Aorta (tissue), 5 donors: ENCODE measurements at regions not wholly inside any gene's neighbourhood (a gene's known extent, or its start where the extent isn't known, plus 50 kb on each side); places are given as distances from the start of the nearest gene placed in this dataset.
"Not testable (repeated sequence)": the region's sequence is repeated elsewhere in the genome, so short reads cannot be mapped to it uniquely, and the experiment has no call there.

Experiments used
- ATAC-seq: fragments of 200-7000 bp; cut with Tn5 transposase; one replicate; pipeline ENCODE4 v1.9.1; 2022; ENCODE audit warnings: moderate library complexity; ENCODE audit not compliant: low FRiP score
- DNase-seq, 2 donors: peaks; one replicate each; pipeline ENCODE4 v3.0.0-alpha.2; 2020
- H3K27ac ChIP-seq, 2 donors: one replicate each; pipeline ENCODE4 v1.5.1; 2013; ENCODE audit warnings: low read length in 2 of 2, mild to moderate bottlenecking in 2 of 2, moderate library complexity in 2 of 2, control low read depth in 1 of 2, inconsistent platforms in 1 of 2, low read depth in 1 of 2
- H3K27me3 ChIP-seq, 2 donors: one replicate each; pipeline ENCODE4 v1.6.1; 2013; ENCODE audit warnings: control low read depth in 1 of 2, low read length in 1 of 2, mild to moderate bottlenecking in 1 of 2, moderate library complexity in 1 of 2; ENCODE audit not compliant: insufficient read depth in 2 of 2, control insufficient read depth in 1 of 2
- H3K36me3 ChIP-seq, 2 donors: one replicate each; pipeline ENCODE4 v1.6.1; 2013; ENCODE audit warnings: control low read depth in 1 of 2, low read length in 1 of 2, mild to moderate bottlenecking in 1 of 2; ENCODE audit not compliant: insufficient read depth in 2 of 2, control insufficient read depth in 1 of 2
- H3K4me1 ChIP-seq, 2 donors: one replicate each; pipeline ENCODE4 v1.6.1; 2013; ENCODE audit warnings: low read length in 2 of 2, control low read depth in 1 of 2, mild to moderate bottlenecking in 1 of 2, moderate library complexity in 1 of 2; ENCODE audit not compliant: insufficient read depth in 2 of 2, control insufficient read depth in 1 of 2
- H3K4me3 ChIP-seq, 2 donors: one replicate each; pipeline ENCODE4 v1.5.1; 2013; ENCODE audit warnings: low read length in 2 of 2, control low read depth in 1 of 2, mild to moderate bottlenecking in 1 of 2
- H3K9me3 ChIP-seq: one replicate; pipeline ENCODE4 v1.6.1; 2013; ENCODE audit warnings: mild to moderate bottlenecking, low read length; ENCODE audit not compliant: control insufficient read depth
- WGBS, 2 donors: extraction: QIAGEN DNeasy Blood & Tissue Kit; methylation state at CpG; one replicate each; pipeline ENCODE4 v1.1.7; 2013; 5-methylcytosine and 5-hydroxymethylcytosine counted together
- intact Hi-C, 2 donors: fragments of 100-400 bp; cut with DNase I; formaldehyde crosslinking; loops; one replicate each; pipeline versions ENCODE4 v1.14.2 to v1.15.0; 2022
- donor health status: healthy with polysubstance abuse.
- donor health status: Bipolar disorder and iron deficiency.
- donor health status: DM: no; HTN: no; CAD: no.
- donor health status: DM: no; HTN: no; CAD: no.
- donor health status: DM: yes; HTN: yes; CAD: no.

DNA sequence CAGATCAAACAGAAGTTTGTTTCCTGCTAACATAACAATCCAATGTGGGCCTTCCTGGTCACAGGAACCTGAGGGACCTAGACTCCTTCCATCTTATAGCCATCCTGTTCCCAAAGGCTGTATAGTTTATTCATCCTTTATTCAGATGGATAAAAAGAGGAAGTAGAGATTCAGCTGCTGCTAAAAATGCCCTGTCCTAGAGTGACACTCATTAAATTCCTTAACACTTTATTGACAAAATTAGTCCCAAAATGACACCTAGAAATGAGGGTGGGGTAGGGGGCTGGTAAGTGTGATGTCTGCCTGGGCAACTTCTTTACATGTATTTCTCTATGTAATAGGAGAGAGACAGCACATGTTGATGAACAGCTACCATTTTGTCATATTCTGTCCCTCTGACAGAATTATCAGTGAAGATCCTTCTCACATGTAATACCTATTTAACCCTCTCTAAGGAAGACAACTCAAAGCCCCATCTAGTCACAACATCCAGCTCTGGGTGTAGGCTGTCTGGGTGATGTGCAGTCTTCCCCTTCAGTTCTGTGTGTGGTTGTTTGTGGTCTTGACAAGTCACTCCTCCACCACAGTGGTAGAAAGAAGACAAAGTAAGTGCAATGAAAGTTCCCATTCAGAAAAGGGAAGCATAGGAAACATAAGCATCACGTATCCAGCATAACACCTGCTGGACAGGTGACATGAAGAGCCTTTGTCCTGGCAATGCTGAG, 253.9 kb upstream of the CNTNAP5 start:
- Histone ChIP-seq H3K27ac (no peak overlapping the region), H3K36me3 (no peaks in the 10 kb centered on the region), H3K4me3 (no peak overlapping the region), H3K4me1 (no peaks in the 10 kb centered on the region), H3K9me3 (no peaks in the 10 kb centered on the region), H3K27me3 (no peaks in the 10 kb centered on the region)
- ATAC-seq (no peak), DNase-seq (no peak)
- intact Hi-C loops: no loop called here
- WGBS, 2 donors: 71% methylated on average over 1 of the region's 1 CpG

DNA sequence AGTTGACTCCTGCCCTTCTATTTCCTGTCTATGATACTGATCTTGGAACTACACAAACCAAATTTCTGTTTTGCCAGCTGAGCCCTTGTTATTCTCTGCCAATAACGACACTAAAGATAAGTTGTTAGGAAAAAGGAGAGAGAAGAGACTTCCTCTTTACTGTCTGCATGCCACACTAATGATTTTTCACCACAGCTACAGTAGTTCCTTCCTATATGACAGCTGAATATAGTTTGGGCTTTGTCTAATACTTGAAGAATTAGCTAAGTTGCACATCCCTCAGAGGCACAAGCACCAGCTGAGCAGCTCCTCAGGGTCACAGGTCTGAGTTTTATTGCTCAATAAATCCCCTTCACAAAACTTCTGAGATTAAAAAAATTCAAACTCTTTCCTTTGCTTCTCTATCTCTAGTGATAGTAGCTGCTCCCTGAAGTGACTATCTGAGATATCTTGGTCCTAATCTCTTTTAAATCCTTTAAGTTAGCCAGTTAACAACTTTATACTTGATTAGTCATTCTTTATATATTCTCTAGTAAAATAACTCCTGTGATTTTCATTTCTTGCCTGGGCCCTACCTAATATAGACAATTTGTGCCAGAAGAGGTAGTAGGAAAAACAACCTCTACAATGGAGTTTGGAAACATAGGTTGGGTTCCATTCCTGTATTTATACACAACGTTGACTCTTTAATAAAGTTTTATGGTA, 253.0 kb upstream of the CNTNAP5 start:
- DNase-seq: no peak
- intact Hi-C loops: no loop called here
- WGBS, 2 donors: 42 to 46% methylated on average over 2 of the region's 2 CpGs
- Histone ChIP-seq H3K4me3 (no peak overlapping the region), H3K4me1 (no peaks in the 10 kb centered on the region), H3K27ac (no peak overlapping the region), H3K9me3 (no peaks in the 10 kb centered on the region), H3K36me3 (no peaks in the 10 kb centered on the region), H3K27me3 (no peaks in the 10 kb centered on the region)
- ATAC-seq: no peak

DNA sequence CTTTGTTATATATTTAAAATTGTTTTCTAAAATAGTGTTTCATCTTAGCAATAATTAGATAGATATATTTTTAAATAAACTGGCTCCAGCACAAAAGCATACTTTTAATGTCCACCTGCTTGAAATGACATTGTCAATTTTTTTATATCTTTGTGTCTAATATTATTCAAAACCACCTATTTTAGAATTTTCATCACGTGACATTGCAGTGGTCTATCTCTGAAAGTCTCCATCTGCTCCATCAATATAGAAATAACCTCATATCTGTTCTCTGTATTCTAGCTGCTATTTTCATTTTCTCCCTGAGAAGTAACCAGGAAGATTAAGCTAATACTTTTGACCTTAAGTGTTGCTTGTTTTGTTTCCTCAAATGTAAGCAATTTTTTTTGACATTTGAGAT, 248.0 kb upstream of the CNTNAP5 start:
- no peaks in the 10 kb centered on the region for H3K27me3 ChIP-seq
- intact Hi-C loops: no loop called here
- no peaks in the 10 kb centered on the region for H3K36me3 ChIP-seq
- ATAC-seq (no peak), DNase-seq (no peak)
- H3K4me3 ChIP-seq: no peak overlapping the region
- 62 to 72% methylated on average over 1 of the region's 1 CpG for WGBS, 2 donors
- H3K27ac ChIP-seq: no peak overlapping the region
- H3K9me3 ChIP-seq: no peaks in the 10 kb centered on the region
- H3K4me1 ChIP-seq: no peaks in the 10 kb centered on the region

DNA sequence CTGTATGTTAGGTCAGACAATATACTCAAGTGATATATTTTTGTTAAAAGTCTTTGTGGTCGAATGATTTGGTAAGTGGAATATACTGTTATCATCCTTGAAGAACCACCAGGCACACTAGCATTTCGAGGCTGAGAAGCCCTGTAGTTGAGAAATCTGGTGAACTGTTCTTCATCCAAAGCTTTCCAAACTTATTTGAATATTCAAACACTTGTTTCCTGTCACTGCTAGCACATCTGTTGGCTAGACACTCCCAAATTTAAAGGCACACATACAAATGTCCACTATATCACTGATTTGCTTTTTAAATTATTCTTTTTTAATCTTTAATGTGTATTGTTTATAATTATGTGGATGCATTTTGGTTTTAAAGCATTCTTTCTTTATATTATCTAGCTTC, 241.9 kb upstream of the CNTNAP5 start:
- intact Hi-C loops: no loop called here
- H3K36me3 ChIP-seq: no peaks in the 10 kb centered on the region
- H3K4me3 ChIP-seq: no peak overlapping the region
- peaks cover 1% of the 10 kb centered on the region for H3K9me3 ChIP-seq
- H3K27me3 ChIP-seq: no peaks in the 10 kb centered on the region
- WGBS, 2 donors: 53 to 64% methylated on average over 2 of the region's 2 CpGs
- H3K4me1 ChIP-seq: no peaks in the 10 kb centered on the region
- no peak overlapping the region for H3K27ac ChIP-seq
- ATAC-seq (no peak), DNase-seq (no peak)

DNA sequence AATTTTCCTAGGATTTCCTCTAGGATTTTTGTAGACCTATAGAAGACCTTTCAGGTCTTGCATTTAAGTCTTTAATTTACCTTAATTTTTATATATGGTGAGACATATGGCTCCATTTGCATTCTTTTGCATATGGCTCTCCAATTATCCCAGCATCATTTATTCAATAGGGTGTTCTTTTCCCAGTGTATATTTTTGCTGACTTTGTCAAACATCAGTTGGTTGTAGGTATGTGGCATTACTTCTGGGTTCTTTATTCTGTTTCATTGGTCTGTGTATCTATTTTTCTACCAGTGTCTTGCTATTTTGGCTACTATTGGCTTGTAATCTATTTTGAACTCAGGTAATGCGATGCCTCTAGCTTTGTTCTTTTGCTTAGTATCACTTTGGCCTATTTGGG, 239.8 kb upstream of the CNTNAP5 start:
- ATAC-seq: no peak
- H3K36me3 ChIP-seq: no peaks in the 10 kb centered on the region
- intact Hi-C loops: no loop called here
- H3K27me3 ChIP-seq: no peaks in the 10 kb centered on the region
- WGBS, 2 donors: 48 to 97% methylated on average over 1 of the region's 1 CpG
- no peaks in the 10 kb centered on the region for H3K4me1 ChIP-seq
- no peak overlapping the region for H3K4me3 ChIP-seq
- peaks cover 1% of the 10 kb centered on the region for H3K9me3 ChIP-seq
- no peak overlapping the region for H3K27ac ChIP-seq
- DNase-seq: no peak

DNA sequence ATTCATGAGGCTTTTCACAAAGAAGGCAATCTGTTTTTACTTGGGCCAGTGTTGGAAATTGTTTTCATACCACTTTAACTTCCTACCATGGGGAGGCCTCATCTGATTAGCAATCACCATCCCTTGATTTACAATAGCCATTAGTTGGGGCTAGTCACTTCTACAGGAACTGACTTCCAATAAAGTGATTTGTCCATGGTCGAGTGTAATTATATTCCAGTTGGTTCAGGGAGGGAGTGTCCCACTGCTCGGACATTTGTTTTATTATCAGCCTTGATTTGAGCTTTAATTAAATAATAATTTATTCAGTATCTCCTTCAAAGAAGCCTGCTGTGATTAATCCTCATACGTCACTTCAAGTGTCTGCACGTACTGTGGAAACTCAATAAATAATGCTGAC, 233.9 kb upstream of the CNTNAP5 start:
- H3K27ac ChIP-seq: no peak overlapping the region
- peaks cover 1% of the 10 kb centered on the region for H3K9me3 ChIP-seq
- DNase-seq (no peak), ATAC-seq (no peak)
- WGBS, 2 donors: 45 to 46% methylated on average over 4 of the region's 4 CpGs
- H3K36me3 ChIP-seq: no peaks in the 10 kb centered on the region
- H3K27me3 ChIP-seq: no peaks in the 10 kb centered on the region
- no peak overlapping the region for H3K4me3 ChIP-seq
- intact Hi-C loops: no loop called here
- no peaks in the 10 kb centered on the region for H3K4me1 ChIP-seq

DNA sequence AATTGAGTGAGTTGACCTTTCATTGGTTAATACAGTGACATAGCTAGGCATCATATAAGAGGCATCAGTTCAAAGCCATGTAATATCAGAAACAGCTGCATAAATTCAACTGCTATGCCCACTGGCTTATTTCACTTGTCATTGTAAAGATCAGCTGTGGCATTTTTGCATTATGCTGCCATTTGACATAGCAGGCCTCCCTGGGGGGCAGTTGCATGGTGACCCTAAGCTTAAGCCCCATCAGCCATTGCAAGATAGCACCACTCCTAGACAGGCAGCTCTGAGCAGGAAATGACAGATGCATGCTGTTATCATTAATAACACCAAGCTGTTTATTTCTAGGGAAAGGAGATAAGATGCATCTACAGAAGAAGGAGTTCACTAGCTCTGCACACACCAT, 233.4 kb upstream of the CNTNAP5 start:
- Histone ChIP-seq H3K9me3 (peaks cover 1% of the 10 kb centered on the region), H3K4me1 (no peaks in the 10 kb centered on the region), H3K36me3 (no peaks in the 10 kb centered on the region), H3K27me3 (no peaks in the 10 kb centered on the region), H3K27ac (no peak overlapping the region), H3K4me3 (no peak overlapping the region)
- ATAC-seq (no peak), DNase-seq (no peak)
- intact Hi-C loops: no loop called here

DNA sequence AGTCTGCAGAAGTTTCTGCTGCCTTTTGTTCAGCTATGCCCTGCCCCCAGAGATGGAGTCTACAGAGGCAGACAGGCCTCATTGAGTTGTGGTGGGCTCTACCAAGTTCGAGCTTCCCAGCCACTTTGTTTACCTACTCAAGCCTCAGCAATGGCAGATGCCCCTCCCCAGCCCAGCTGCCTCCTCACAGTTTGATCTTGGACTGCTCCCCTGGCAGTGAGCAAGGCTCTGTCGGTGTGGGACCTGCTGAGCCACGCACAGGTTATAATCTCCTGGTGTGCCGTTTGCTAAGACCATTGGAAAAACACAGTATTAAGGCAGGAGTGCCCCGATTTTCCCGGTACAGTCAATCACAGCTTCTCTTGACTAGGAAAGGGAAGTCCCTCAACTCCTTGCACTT, 221.0 kb upstream of the CNTNAP5 start:
- H3K36me3 ChIP-seq, H3K27ac ChIP-seq, ATAC-seq, intact Hi-C loops, H3K4me3 ChIP-seq, H3K27me3 ChIP-seq, H3K9me3 ChIP-seq, H3K4me1 ChIP-seq: not testable (repeated sequence)
- peak in 1 of 2 donors; percentile 65 for DNase-seq
- 82 to 84% methylated on average over 6 of the region's 6 CpGs for WGBS, 2 donors

DNA sequence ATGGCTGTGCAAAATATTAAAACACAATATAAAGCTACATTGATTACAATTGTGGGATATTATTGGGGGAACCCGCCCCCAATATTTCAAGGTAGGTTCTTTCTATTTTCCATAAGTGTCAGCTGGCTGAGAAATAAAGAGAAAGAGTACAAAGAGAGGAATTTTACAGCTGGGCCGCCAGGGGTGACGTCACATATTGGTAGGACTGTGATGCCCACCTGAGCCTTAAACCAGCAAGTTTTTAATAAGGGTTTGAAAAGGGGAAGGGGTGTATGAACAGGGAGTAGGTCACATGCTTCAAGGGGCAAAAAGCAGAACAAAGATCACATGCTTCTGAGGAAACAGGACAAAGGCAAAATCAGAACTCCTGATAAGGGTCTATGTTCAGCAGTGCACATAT, 219.3 kb upstream of the CNTNAP5 start:
- H3K27ac ChIP-seq, H3K4me1 ChIP-seq, H3K4me3 ChIP-seq, H3K36me3 ChIP-seq, H3K9me3 ChIP-seq, H3K27me3 ChIP-seq, ATAC-seq, DNase-seq, intact Hi-C loops: not testable (repeated sequence)
- WGBS, 2 donors: 67 to 75% methylated on average over 3 of the region's 3 CpGs
